KOPT-K1 (cell line): ENCODE measurements at regions not wholly inside any gene's neighbourhood (a gene's known extent, or its start where the extent isn't known, plus 50 kb on each side); places are given as distances from the start of the nearest gene placed in this dataset.

Experiments
- H3K27ac ChIP-seq: fragments of 200-600 bp; sonication (generic); 2 replicates; pipeline ENCODE4 v1.5.1; 2016; ENCODE audit warnings: antibody characterized with exemption, mild to moderate bottlenecking, low read depth, low read length; ENCODE audit not compliant: poor library complexity, severe bottlenecking
- H3K36me3 ChIP-seq: fragments of 200-600 bp; sonication (generic); 2 replicates; pipeline ENCODE4 v1.5.1; 2017; ENCODE audit warnings: antibody characterized with exemption, mild to moderate bottlenecking, low read length, moderate library complexity; ENCODE audit not compliant: insufficient read depth
- H3K9me3 ChIP-seq: fragments of 200-600 bp; sonication (generic); 2 replicates; pipeline ENCODE4 v1.5.1; 2017; ENCODE audit warnings: antibody characterized with exemption, low read length, mild to moderate bottlenecking; ENCODE audit not compliant: insufficient read depth, poor library complexity, severe bottlenecking

- H3K9me3 ChIP-seq = no peaks in the 10 kb centered on the region
- H3K36me3 ChIP-seq = no peaks in the 10 kb centered on the region
- H3K27ac ChIP-seq = no peak overlapping the region
These were observed 74.1 kb upstream of the B3GAT1 start for GRCh38 chr11:134486106-134486505.

GRCh38 chr11:134485316-134485715 lies 73.3 kb upstream of the B3GAT1 start:
- H3K27ac ChIP-seq = no peak overlapping the region
- H3K36me3 ChIP-seq = no peaks in the 10 kb centered on the region
- H3K9me3 ChIP-seq = no peaks in the 10 kb centered on the region

GRCh38 chr11:134483857-134484256 lies 71.8 kb upstream of the B3GAT1 start:
- H3K27ac ChIP-seq = no peak overlapping the region
- H3K36me3 ChIP-seq = no peaks in the 10 kb centered on the region
- H3K9me3 ChIP-seq = no peaks in the 10 kb centered on the region

GRCh38 chr11:134483291-134483690 lies 71.2 kb upstream of the B3GAT1 start:
- Histone ChIP-seq H3K9me3 (no peaks in the 10 kb centered on the region), H3K27ac (no peak overlapping the region), H3K36me3 (no peaks in the 10 kb centered on the region)

- Histone ChIP-seq H3K9me3 (no peaks in the 10 kb centered on the region), H3K27ac (no peak overlapping the region), H3K36me3 (no peaks in the 10 kb centered on the region)
These were observed 70.8 kb upstream of the B3GAT1 start for GRCh38 chr11:134482865-134483264.

- no peaks in the 10 kb centered on the region for H3K9me3 ChIP-seq
- no peaks in the 10 kb centered on the region for H3K36me3 ChIP-seq
- no peak overlapping the region for H3K27ac ChIP-seq
These were observed 70.0 kb upstream of the B3GAT1 start for GRCh38 chr11:134481933-134482527.

- Histone ChIP-seq H3K27ac (no peak overlapping the region), H3K36me3 (no peaks in the 10 kb centered on the region), H3K9me3 (no peaks in the 10 kb centered on the region)
These were observed 69.1 kb upstream of the B3GAT1 start for GRCh38 chr11:134481135-134481534.

- Histone ChIP-seq H3K27ac (no peak overlapping the region), H3K36me3 (no peaks in the 10 kb centered on the region), H3K9me3 (no peaks in the 10 kb centered on the region)
These were observed 68.2 kb upstream of the B3GAT1 start for GRCh38 chr11:134480136-134480712.

GRCh38 chr11:134479206-134480135 lies 67.4 kb upstream of the B3GAT1 start:
- Histone ChIP-seq H3K27ac (no peak overlapping the region), H3K9me3 (no peaks in the 10 kb centered on the region), H3K36me3 (no peaks in the 10 kb centered on the region)

- Histone ChIP-seq H3K27ac (no peak overlapping the region), H3K36me3 (no peaks in the 10 kb centered on the region), H3K9me3 (no peaks in the 10 kb centered on the region)
These were observed 66.6 kb upstream of the B3GAT1 start for GRCh38 chr11:134478611-134479010.

GRCh38 chr11:134478176-134478575 lies 66.1 kb upstream of the B3GAT1 start:
- Histone ChIP-seq H3K36me3 (no peaks in the 10 kb centered on the region), H3K27ac (no peak overlapping the region), H3K9me3 (no peaks in the 10 kb centered on the region)

GRCh38 chr11:134477486-134477885 lies 65.4 kb upstream of the B3GAT1 start:
- Histone ChIP-seq H3K27ac (no peak overlapping the region), H3K9me3 (no peaks in the 10 kb centered on the region), H3K36me3 (no peaks in the 10 kb centered on the region)

- no peaks in the 10 kb centered on the region for H3K9me3 ChIP-seq
- H3K27ac ChIP-seq = no peak overlapping the region
- no peaks in the 10 kb centered on the region for H3K36me3 ChIP-seq
These were observed 64.5 kb upstream of the B3GAT1 start for GRCh38 chr11:134476435-134477021.

GRCh38 chr11:134475951-134476350 lies 63.9 kb upstream of the B3GAT1 start:
- no peaks in the 10 kb centered on the region for H3K36me3 ChIP-seq
- H3K9me3 ChIP-seq = no peaks in the 10 kb centered on the region
- H3K27ac ChIP-seq = no peak overlapping the region

GRCh38 chr11:134474942-134475341 lies 62.9 kb upstream of the B3GAT1 start:
- H3K27ac ChIP-seq = no peak overlapping the region
- H3K9me3 ChIP-seq = peaks cover 2% of the 10 kb centered on the region

More at GRCh38 chr11:134474942-134475341, 62.9 kb upstream of the B3GAT1 start:
- no peaks in the 10 kb centered on the region for H3K36me3 ChIP-seq
